SJCRH30 (cell line): ENCODE measurements at regions not wholly inside any gene's neighbourhood (a gene's known extent, or its start where the extent isn't known, plus 50 kb on each side); places are given as distances from the start of the nearest gene placed in this dataset.
"Not testable (repeated sequence)": the region's sequence is repeated elsewhere in the genome, so short reads cannot be mapped to it uniquely, and the experiment has no call there.

Experiments
- DNase-seq, 2 experiments: peaks; one replicate each; pipeline ENCODE4 v3.0.0-alpha.2; 2015 to 2020
- H3K27ac ChIP-seq: fragments of 250-450 bp; sonication (Bioruptor Pico); 2 replicates; pipeline ENCODE4 v1.5.1; 2020; ENCODE audit warnings: mild to moderate bottlenecking, moderate library complexity
- H3K27me3 ChIP-seq: fragments of 250-450 bp; sonication (Bioruptor Pico); 2 replicates; pipeline ENCODE4 v1.5.1; 2020; ENCODE audit warnings: mild to moderate bottlenecking, moderate library complexity
- H3K36me3 ChIP-seq: fragments of 250-450 bp; sonication (Bioruptor Pico); 2 replicates; pipeline ENCODE4 v1.5.1; 2020; ENCODE audit warnings: mild to moderate bottlenecking, moderate library complexity
- H3K4me1 ChIP-seq: fragments of 250-450 bp; sonication (Bioruptor Pico); 2 replicates; pipeline ENCODE4 v1.5.1; 2020; ENCODE audit warnings: mild to moderate bottlenecking, moderate library complexity
- H3K4me3 ChIP-seq: fragments of 250-450 bp; sonication (Bioruptor Pico); 2 replicates; pipeline ENCODE4 v1.5.1; 2020; ENCODE audit warnings: mild to moderate bottlenecking, moderate library complexity
- H3K9me3 ChIP-seq: fragments of 250-450 bp; sonication (Bioruptor Pico); replicated peaks from 2 replicates; pipeline ENCODE4 v1.5.1; 2020; ENCODE audit warnings: mild to moderate bottlenecking, moderate library complexity

GRCh38 chr4:3984796-3985195 lies 218.6 kb downstream of the ADRA2C start:
- H3K36me3 ChIP-seq, H3K4me1 ChIP-seq, H3K9me3 ChIP-seq, DNase-seq, H3K4me3 ChIP-seq, H3K27me3 ChIP-seq, H3K27ac ChIP-seq: not testable (repeated sequence)

GRCh38 chr4:3986412-3986811 lies 220.2 kb downstream of the ADRA2C start:
- H3K27ac ChIP-seq, DNase-seq, H3K27me3 ChIP-seq, H3K4me1 ChIP-seq, H3K4me3 ChIP-seq, H3K36me3 ChIP-seq, H3K9me3 ChIP-seq: not testable (repeated sequence)

GRCh38 chr4:3997386-3997785 lies 229.3 kb downstream of the OTOP1 start:
- not testable (repeated sequence) for DNase-seq, H3K9me3 ChIP-seq, H3K36me3 ChIP-seq, H3K27me3 ChIP-seq, H3K4me1 ChIP-seq, H3K27ac ChIP-seq, H3K4me3 ChIP-seq

GRCh38 chr4:4004036-4004435 lies 222.7 kb downstream of the OTOP1 start:
- not testable (repeated sequence) for H3K27ac ChIP-seq

GRCh38 chr4:4004702-4005101 lies 222.0 kb downstream of the OTOP1 start:
- not testable (repeated sequence) for H3K27me3 ChIP-seq, H3K4me3 ChIP-seq

More at GRCh38 chr4:4004036-4004435, 222.7 kb downstream of the OTOP1 start:
- H3K9me3 ChIP-seq, H3K36me3 ChIP-seq, H3K4me3 ChIP-seq, H3K27me3 ChIP-seq, DNase-seq, H3K4me1 ChIP-seq: not testable (repeated sequence)

GRCh38 chr4:4006356-4006755 lies 220.4 kb downstream of the OTOP1 start:
- not testable (repeated sequence) for H3K9me3 ChIP-seq, H3K4me3 ChIP-seq, DNase-seq, H3K27ac ChIP-seq, H3K36me3 ChIP-seq, H3K4me1 ChIP-seq, H3K27me3 ChIP-seq

More at GRCh38 chr4:4004702-4005101, 222.0 kb downstream of the OTOP1 start:
- H3K4me1 ChIP-seq, H3K27ac ChIP-seq, DNase-seq, H3K9me3 ChIP-seq, H3K36me3 ChIP-seq: not testable (repeated sequence)

GRCh38 chr4:4019071-4019470 lies 207.7 kb downstream of the OTOP1 start:
- H3K4me3 ChIP-seq, H3K9me3 ChIP-seq, H3K27ac ChIP-seq, H3K4me1 ChIP-seq, H3K27me3 ChIP-seq, DNase-seq, H3K36me3 ChIP-seq: not testable (repeated sequence)

- H3K27me3 ChIP-seq, H3K4me1 ChIP-seq, H3K27ac ChIP-seq, H3K9me3 ChIP-seq, H3K36me3 ChIP-seq, H3K4me3 ChIP-seq: not testable (repeated sequence)
- peak in 1 of 2 experiments; percentile 71 for DNase-seq
These were observed 205.6 kb downstream of the OTOP1 start for GRCh38 chr4:4021161-4021560.

- not testable (repeated sequence) for H3K4me3 ChIP-seq, H3K27ac ChIP-seq, H3K36me3 ChIP-seq, H3K27me3 ChIP-seq, H3K4me1 ChIP-seq, H3K9me3 ChIP-seq
- peak; percentile 13 to 48 for DNase-seq
These were observed 200.0 kb downstream of the OTOP1 start for GRCh38 chr4:4026708-4027107.

GRCh38 chr4:4028752-4029151 lies 198.0 kb downstream of the OTOP1 start:
- DNase-seq, result peak in 1 of 2 experiments; percentile 33
- not testable (repeated sequence) for H3K4me1 ChIP-seq, H3K27ac ChIP-seq

GRCh38 chr4:4030509-4030908 lies 196.2 kb downstream of the OTOP1 start:
- not testable (repeated sequence) for H3K36me3 ChIP-seq, H3K27ac ChIP-seq, H3K9me3 ChIP-seq, H3K4me1 ChIP-seq, H3K4me3 ChIP-seq, DNase-seq, H3K27me3 ChIP-seq

More at GRCh38 chr4:4028752-4029151, 198.0 kb downstream of the OTOP1 start:
- not testable (repeated sequence) for H3K4me3 ChIP-seq, H3K36me3 ChIP-seq, H3K27me3 ChIP-seq, H3K9me3 ChIP-seq

- not testable (repeated sequence) for H3K27ac ChIP-seq, DNase-seq, H3K36me3 ChIP-seq, H3K4me3 ChIP-seq, H3K27me3 ChIP-seq, H3K4me1 ChIP-seq, H3K9me3 ChIP-seq
These were observed 195.1 kb downstream of the OTOP1 start for GRCh38 chr4:4031446-4032135.

GRCh38 chr4:4032364-4032763 lies 194.4 kb downstream of the OTOP1 start:
- H3K4me1 ChIP-seq, H3K9me3 ChIP-seq, H3K36me3 ChIP-seq, H3K27me3 ChIP-seq: not testable (repeated sequence)
- DNase-seq, result peak in 1 of 2 experiments; percentile 16
- Histone ChIP-seq H3K27ac (peak overlapping the region; percentile 60), H3K4me3 (peak overlapping the region; percentile 42)

GRCh38 chr4:4032801-4033605 lies 193.7 kb downstream of the OTOP1 start:
- H3K27me3 ChIP-seq, H3K36me3 ChIP-seq, H3K4me1 ChIP-seq, H3K9me3 ChIP-seq: not testable (repeated sequence)
- Histone ChIP-seq H3K4me3 (peak overlapping the region; percentile 42), H3K27ac (peak overlapping the region; percentile 60)
- peak; percentile 65 to 68 for DNase-seq

- not testable (repeated sequence) for H3K36me3 ChIP-seq, DNase-seq, H3K4me1 ChIP-seq, H3K27me3 ChIP-seq, H3K27ac ChIP-seq, H3K9me3 ChIP-seq, H3K4me3 ChIP-seq
These were observed 189.2 kb downstream of the OTOP1 start for GRCh38 chr4:4037399-4038138.
